Mesenchymal stem cell (in vitro differentiated cells and primary cell): ENCODE measurements at regions not wholly inside any gene's neighbourhood (a gene's known extent, or its start where the extent isn't known, plus 50 kb on each side); places are given as distances from the start of the nearest gene placed in this dataset.

Experiments used
- DNase-seq: peaks from one replicate; pipeline ENCODE4 v3.0.0-alpha.2; 2013
- H2AFZ ChIP-seq: one replicate; pipeline ENCODE4 v1.6.1; 2013; ENCODE audit warnings: low read depth, mild to moderate bottlenecking, control low read depth, inconsistent platforms, low read length, moderate library complexity
- H2AK5ac ChIP-seq: 2 replicates; pipeline ENCODE4 v1.6.1; 2013; ENCODE audit warnings: low read length, moderate library complexity, mild to moderate bottlenecking, inconsistent platforms; ENCODE audit not compliant: severe bottlenecking
- H2BK120ac ChIP-seq: one replicate; pipeline ENCODE4 v1.6.1; 2013; ENCODE audit warnings: low read depth, mild to moderate bottlenecking, inconsistent platforms, low read length, moderate library complexity
- H2BK12ac ChIP-seq, 2 experiments: one replicate each; pipeline ENCODE4 v1.6.1; 2013; ENCODE audit warnings: inconsistent platforms in 2 of 2, low read length in 2 of 2, mild to moderate bottlenecking in 2 of 2, moderate library complexity in 2 of 2, control low read depth in 1 of 2
- H2BK15ac ChIP-seq: one replicate; pipeline ENCODE4 v1.6.1; 2013; ENCODE audit warnings: mild to moderate bottlenecking, low read depth, inconsistent platforms; ENCODE audit not compliant: poor library complexity, severe bottlenecking
- H2BK5ac ChIP-seq: 2 replicates; pipeline ENCODE4 v1.6.1; 2013; ENCODE audit warnings: low read depth, mild to moderate bottlenecking, low read length, control low read depth, inconsistent platforms; ENCODE audit not compliant: poor library complexity, severe bottlenecking
- H3K14ac ChIP-seq, 2 experiments: one replicate each; pipeline ENCODE4 v1.6.1; 2013; ENCODE audit warnings: inconsistent platforms in 2 of 2, low read length in 2 of 2, control low read depth in 1 of 2, mild to moderate bottlenecking in 1 of 2, moderate library complexity in 1 of 2
- H3K18ac ChIP-seq, 2 experiments: one replicate each; pipeline ENCODE4 v1.6.1; 2013; ENCODE audit warnings: inconsistent platforms in 2 of 2, low read length in 2 of 2, control low read depth in 1 of 2, low read depth in 1 of 2, mild to moderate bottlenecking in 1 of 2
- H3K23ac ChIP-seq, 2 experiments: one replicate each; pipeline ENCODE4 v1.6.1; 2013; ENCODE audit warnings: inconsistent platforms in 2 of 2, low read length in 2 of 2, mild to moderate bottlenecking in 2 of 2, moderate library complexity in 2 of 2, control low read depth in 1 of 2
- H3K27ac ChIP-seq: 2 replicates; pipeline ENCODE4 v1.5.1; 2013; ENCODE audit warnings: mild to moderate bottlenecking, moderate library complexity, low read length, control low read depth, inconsistent platforms; ENCODE audit not compliant: poor library complexity, severe bottlenecking
- H3K27me3 ChIP-seq, 2 experiments: 2 replicates each; pipeline versions ENCODE4 v1.6.1 to v1.7.0; 2013; ENCODE audit warnings: low read length in 2 of 2, mild to moderate bottlenecking in 2 of 2, moderate library complexity in 2 of 2, control low read depth in 1 of 2, inconsistent platforms in 1 of 2; ENCODE audit not compliant: control insufficient read depth in 1 of 2, insufficient read depth in 1 of 2
- H3K36me3 ChIP-seq, 2 experiments: 2 replicates each; pipeline versions ENCODE4 v1.6.1 to v1.7.0; 2013; ENCODE audit warnings: low read length in 2 of 2, control low read depth in 1 of 2, inconsistent platforms in 1 of 2, low read depth in 1 of 2, mild to moderate bottlenecking in 1 of 2; ENCODE audit not compliant: insufficient read depth in 2 of 2, control insufficient read depth in 1 of 2
- H3K4ac ChIP-seq, 2 experiments: one replicate each; pipeline ENCODE4 v1.6.1; 2013; ENCODE audit warnings: inconsistent platforms in 2 of 2, low read length in 2 of 2, mild to moderate bottlenecking in 2 of 2, moderate library complexity in 2 of 2, control low read depth in 1 of 2, low read depth in 1 of 2
- H3K4me1 ChIP-seq: 2 replicates; pipeline ENCODE4 v1.6.1; 2013; ENCODE audit warnings: low read depth, low read length, control low read depth; ENCODE audit not compliant: control insufficient read depth, insufficient read depth
- H3K4me2 ChIP-seq: 2 replicates; pipeline ENCODE4 v1.6.1; 2013; ENCODE audit warnings: low read length, mild to moderate bottlenecking, inconsistent platforms; ENCODE audit not compliant: poor library complexity, severe bottlenecking
- H3K4me3 ChIP-seq, 2 experiments: 2 replicates each; pipeline versions ENCODE4 v1.5.1 to v1.7.0; 2013; ENCODE audit warnings: low read length in 2 of 2, mild to moderate bottlenecking in 2 of 2, control low read depth in 1 of 2, low read depth in 1 of 2; ENCODE audit not compliant: insufficient read depth in 1 of 2
- H3K79me1 ChIP-seq: replicated peaks from 2 replicates; pipeline ENCODE4 v1.6.1; 2013; ENCODE audit warnings: mild to moderate bottlenecking, control low read depth, low read length, inconsistent platforms; ENCODE audit not compliant: poor library complexity, severe bottlenecking
- H3K9ac ChIP-seq: 2 replicates; pipeline ENCODE4 v1.7.0; 2013; ENCODE audit warnings: mild to moderate bottlenecking, low read length, moderate library complexity
- H3K9me3 ChIP-seq: 2 replicates; pipeline ENCODE4 v1.7.0; 2013; ENCODE audit warnings: mild to moderate bottlenecking, low read length; ENCODE audit not compliant: control insufficient read depth
- H4K8ac ChIP-seq: one replicate; pipeline ENCODE4 v1.6.1; 2013; ENCODE audit warnings: inconsistent platforms, mild to moderate bottlenecking, low read length, moderate library complexity
- H4K91ac ChIP-seq: one replicate; pipeline ENCODE4 v1.6.1; 2013; ENCODE audit warnings: mild to moderate bottlenecking, low read length, inconsistent platforms
- WGBS: methylation state at CpG from one replicate; pipeline ENCODE4 v1.1.7; 2013; ENCODE audit warnings: mixed read lengths; 5-methylcytosine and 5-hydroxymethylcytosine counted together

GRCh38 chr11:28773606-28774005, 665.4 kb downstream of the METTL15 start:
- Histone ChIP-seq H3K4me3 (no peak overlapping the region), H3K9ac (no peak overlapping the region), H3K23ac (no peak overlapping the region), H2AK5ac (no peak overlapping the region), H2BK12ac (no peak overlapping the region), H2AFZ (no peak overlapping the region), H4K91ac (no peak overlapping the region), H2BK120ac (no peak overlapping the region), H2BK15ac (no peak overlapping the region), H3K4me2 (no peak overlapping the region), H3K18ac (no peak overlapping the region), H3K14ac (no peak overlapping the region), H3K9me3 (peaks cover 4% of the 10 kb centered on the region), H3K4ac (no peak overlapping the region), H3K79me1 (no peaks in the 10 kb centered on the region), H3K27me3 (no peaks in the 10 kb centered on the region), H3K36me3 (no peaks in the 10 kb centered on the region), H2BK5ac (no peak overlapping the region), H4K8ac (no peak overlapping the region), H3K27ac (no peak overlapping the region), H3K4me1 (no peaks in the 10 kb centered on the region)
- no peak for DNase-seq
- whole genome bisulfite sequencing: 97% methylated on average over 1 of the region's 1 CpG

DNA sequence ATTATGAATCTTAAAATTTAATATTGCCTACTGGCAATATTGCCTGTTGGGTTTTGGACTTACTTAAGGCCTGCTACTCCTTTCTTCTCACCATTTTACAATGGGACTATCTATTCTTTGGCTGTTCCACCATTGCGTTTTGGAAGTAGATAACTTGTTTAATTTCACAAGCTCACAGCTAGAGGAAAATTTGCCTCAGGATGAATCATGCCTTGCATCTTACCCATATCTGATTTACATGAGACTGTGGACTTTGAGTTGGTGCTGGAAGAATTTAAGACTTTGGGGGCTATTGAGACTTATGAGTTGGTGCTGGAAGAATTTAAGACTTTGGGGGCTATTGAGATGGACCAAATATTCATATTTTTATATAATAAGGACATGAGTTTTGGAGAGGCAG, 662.6 kb downstream of the METTL15 start:
- 100% methylated on average over 1 of the region's 1 CpG for WGBS
- no peak overlapping the region for H3K4me3 ChIP-seq
- no peak overlapping the region for H2AK5ac ChIP-seq
- no peak overlapping the region for H3K4me2 ChIP-seq
- no peak overlapping the region for H3K9ac ChIP-seq
- no peak overlapping the region for H2AFZ ChIP-seq
- no peaks in the 10 kb centered on the region for H3K36me3 ChIP-seq
- H2BK12ac ChIP-seq: no peak overlapping the region
- no peak overlapping the region for H4K91ac ChIP-seq
- no peak overlapping the region for H3K27ac ChIP-seq
- peaks cover 4% of the 10 kb centered on the region for H3K9me3 ChIP-seq
- no peak overlapping the region for H2BK120ac ChIP-seq
- no peak for DNase-seq
- H3K14ac ChIP-seq: no peak overlapping the region
- H2BK15ac ChIP-seq: no peak overlapping the region
- no peak overlapping the region for H3K18ac ChIP-seq
- H2BK5ac ChIP-seq: no peak overlapping the region
- H3K23ac ChIP-seq: no peak overlapping the region
- H4K8ac ChIP-seq: no peak overlapping the region
- no peaks in the 10 kb centered on the region for H3K4me1 ChIP-seq
- no peaks in the 10 kb centered on the region for H3K27me3 ChIP-seq
- H3K79me1 ChIP-seq: no peaks in the 10 kb centered on the region
- no peak overlapping the region for H3K4ac ChIP-seq

GRCh38 chr11:28767574-28767973, 659.4 kb downstream of the METTL15 start:
- H3K4me1 ChIP-seq: no peaks in the 10 kb centered on the region
- no peak overlapping the region for H2AK5ac ChIP-seq
- no peak overlapping the region for H3K18ac ChIP-seq
- H3K4ac ChIP-seq: no peak overlapping the region
- no peak overlapping the region for H3K23ac ChIP-seq
- H3K4me3 ChIP-seq: no peak overlapping the region
- no peak overlapping the region for H4K8ac ChIP-seq
- no peak overlapping the region for H3K4me2 ChIP-seq
- H2BK5ac ChIP-seq: no peak overlapping the region
- no peak overlapping the region for H2BK120ac ChIP-seq
- no CpG with 5 or more reads among the region's 1 CpG for WGBS
- H4K91ac ChIP-seq: no peak overlapping the region
- no peak overlapping the region for H2BK12ac ChIP-seq
- peaks cover 3% of the 10 kb centered on the region for H3K9me3 ChIP-seq
- H3K9ac ChIP-seq: no peak overlapping the region
- H2AFZ ChIP-seq: no peak overlapping the region
- H3K14ac ChIP-seq: no peak overlapping the region
- no peak overlapping the region for H2BK15ac ChIP-seq
- H3K27me3 ChIP-seq: no peaks in the 10 kb centered on the region
- H3K79me1 ChIP-seq: no peaks in the 10 kb centered on the region
- peak; percentile 66 for DNase-seq
- no peak overlapping the region for H3K27ac ChIP-seq
- H3K36me3 ChIP-seq: no peaks in the 10 kb centered on the region

DNA sequence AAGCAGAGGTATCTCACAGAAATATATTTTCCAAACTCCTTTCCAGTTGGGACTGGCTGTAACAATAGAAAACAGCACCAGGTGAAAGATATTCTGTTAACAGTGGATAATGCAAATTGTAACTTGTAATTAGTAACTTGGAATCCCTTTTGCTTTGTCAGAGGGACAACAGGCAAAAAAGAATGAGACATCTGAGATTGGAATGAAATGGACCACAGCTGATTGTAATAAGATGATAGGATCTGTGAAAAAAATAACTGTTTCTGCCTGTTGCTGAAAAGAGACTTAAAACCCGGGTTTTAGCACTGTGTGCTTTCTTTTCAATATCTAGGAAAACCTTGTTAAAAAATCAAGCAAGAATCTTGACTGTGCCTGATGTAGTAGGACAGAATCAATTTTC, 655.7 kb downstream of the METTL15 start:
- H3K4ac ChIP-seq: no peak overlapping the region
- no peak overlapping the region for H2BK12ac ChIP-seq
- no peak overlapping the region for H4K91ac ChIP-seq
- no peaks in the 10 kb centered on the region for H3K36me3 ChIP-seq
- H4K8ac ChIP-seq: no peak overlapping the region
- H3K79me1 ChIP-seq: no peaks in the 10 kb centered on the region
- no peak overlapping the region for H2BK5ac ChIP-seq
- no CpG with 5 or more reads among the region's 1 CpG for WGBS
- no peak overlapping the region for H3K14ac ChIP-seq
- no peak overlapping the region for H3K4me2 ChIP-seq
- H3K9ac ChIP-seq: no peak overlapping the region
- no peak overlapping the region for H3K18ac ChIP-seq
- no peak overlapping the region for H2AFZ ChIP-seq
- no peak overlapping the region for H2BK120ac ChIP-seq
- no peak overlapping the region for H2BK15ac ChIP-seq
- H2AK5ac ChIP-seq: no peak overlapping the region
- no peak overlapping the region for H3K27ac ChIP-seq
- H3K23ac ChIP-seq: no peak overlapping the region
- no peak for DNase-seq
- no peak overlapping the region for H3K4me3 ChIP-seq
- no peaks in the 10 kb centered on the region for H3K27me3 ChIP-seq
- H3K4me1 ChIP-seq: peaks cover 3% of the 10 kb centered on the region
- H3K9me3 ChIP-seq: no peaks in the 10 kb centered on the region
